Mucosa of descending colon (tissue), 3 donors: ENCODE measurements at regions not wholly inside any gene's neighbourhood (a gene's known extent, or its start where the extent isn't known, plus 50 kb on each side); places are given as distances from the start of the nearest gene placed in this dataset.

Experiments used
- ATAC-seq: fragments of 200-7000 bp; cut with Tn5 transposase; one replicate; pipeline ENCODE4 v1.9.1; 2020; ENCODE audit warnings: mild to moderate bottlenecking, moderate library complexity
- DNase-seq, 3 donors: peaks; one replicate each; pipeline ENCODE4 v3.0.0-alpha.2; 2020
- H3K36me3 ChIP-seq: fragments of 200-600 bp; one replicate; pipeline ENCODE4 v1.8.0; 2021; ENCODE audit warnings: low read depth, mild to moderate bottlenecking
- H3K4me1 ChIP-seq: fragments of 200-600 bp; one replicate; pipeline ENCODE4 v1.8.0; 2021; ENCODE audit warnings: low read depth, mild to moderate bottlenecking
- H3K4me3 ChIP-seq: fragments of 200-600 bp; one replicate; pipeline ENCODE4 v1.8.0; 2021; ENCODE audit warnings: mild to moderate bottlenecking
- H3K9me3 ChIP-seq: fragments of 200-600 bp; one replicate; pipeline ENCODE4 v1.8.0; 2021; ENCODE audit warnings: mild to moderate bottlenecking
- CTCF ChIP-seq: fragments of 200-600 bp; IDR thresholded peaks from one replicate; pipeline ENCODE4 v1.8.0; 2022; ENCODE audit warnings: antibody characterized with exemption, mild to moderate bottlenecking
- intact Hi-C, 2 donors: fragments of 100-400 bp; cut with DNase I in 1 of 2; cut with micrococcal nuclease in 1 of 2; formaldehyde crosslinking; loops; one replicate each; pipeline versions ENCODE4 v1.11.0 to v1.11.1; 2022; cut with DNase I, micrococcal nuclease
- donor health status: DM: no; HTN: no; CAD: no; lungs with moderate emphysema.
- donor health status: DM: no; HTN: no; CAD: no.
- donor health status: DM: no; HTN: yes; CAD: no.

GRCh38 chr2:128436479-128437203, 118.0 kb upstream of the HS6ST1 start:
- Histone ChIP-seq H3K36me3 (no peaks in the 10 kb centered on the region), H3K4me3 (no peak overlapping the region), H3K9me3 (no peaks in the 10 kb centered on the region), H3K4me1 (no peaks in the 10 kb centered on the region)
- TF ChIP-seq CTCF = no peak
- DNase-seq (no peak), ATAC-seq (no peak)
- intact Hi-C loops = no loop called here

GRCh38 chr2:128437204-128437565, 118.5 kb upstream of the HS6ST1 start:
- peaks cover 4% of the 10 kb centered on the region for H3K4me1 ChIP-seq
- no peak for ATAC-seq
- intact Hi-C loops = no loop called here

GRCh38 chr2:128438091-128438490, 119.4 kb upstream of the HS6ST1 start:
- H3K4me1 ChIP-seq = peaks cover 11% of the 10 kb centered on the region
- H3K36me3 ChIP-seq = no peaks in the 10 kb centered on the region
- no peak overlapping the region for H3K4me3 ChIP-seq
- H3K9me3 ChIP-seq = no peaks in the 10 kb centered on the region
- intact Hi-C loops = no loop called here
- DNase-seq = no peak
- TF ChIP-seq CTCF = no peak
- no peak for ATAC-seq

More at GRCh38 chr2:128437204-128437565, 118.5 kb upstream of the HS6ST1 start:
- Histone ChIP-seq H3K4me3 (no peak overlapping the region), H3K9me3 (no peaks in the 10 kb centered on the region), H3K36me3 (no peaks in the 10 kb centered on the region)
- no peak for DNase-seq
- no peak for TF ChIP-seq CTCF

GRCh38 chr2:128438586-128438985, 119.9 kb upstream of the HS6ST1 start:
- H3K9me3 ChIP-seq = no peaks in the 10 kb centered on the region
- DNase-seq = no peak
- peaks cover 12% of the 10 kb centered on the region for H3K4me1 ChIP-seq
- TF ChIP-seq CTCF = no peak
- no peak overlapping the region for H3K4me3 ChIP-seq
- no peaks in the 10 kb centered on the region for H3K36me3 ChIP-seq
- intact Hi-C loops = no loop called here
- no peak for ATAC-seq

- DNase-seq = no peak
- Histone ChIP-seq H3K36me3 (no peaks in the 10 kb centered on the region), H3K4me1 (peaks cover 12% of the 10 kb centered on the region), H3K9me3 (no peaks in the 10 kb centered on the region), H3K4me3 (no peak overlapping the region)
- TF ChIP-seq CTCF = no peak
- ATAC-seq = no peak
- intact Hi-C loops = no loop called here
Measured at GRCh38 chr2:128439031-128439790, 120.5 kb upstream of the HS6ST1 start.
